HEK293 (cell line): ENCODE measurements at regions not wholly inside any gene's neighbourhood (a gene's known extent, or its start where the extent isn't known, plus 50 kb on each side); places are given as distances from the start of the nearest gene placed in this dataset.

Source experiments
- CTCF ChIP-seq: fragments of 450-650 bp; formaldehyde crosslinking; IDR thresholded peaks from 2 replicates; pipeline ENCODE4 v1.5.1; 2016; ENCODE audit warnings: missing biosample characterization, missing genetic modification characterization
- KLF16 ChIP-seq: fragments of 450-650 bp; formaldehyde crosslinking; IDR thresholded peaks from 2 replicates; pipeline ENCODE4 v1.5.1; 2017; ENCODE audit warnings: missing biosample characterization, missing genetic modification characterization
- ZNF140 ChIP-seq: fragments of 450-650 bp; formaldehyde crosslinking; IDR thresholded peaks from 2 replicates; pipeline ENCODE4 v1.5.1; 2016; ENCODE audit warnings: missing biosample characterization, missing genetic modification characterization
- ZNF707 ChIP-seq: fragments of 450-650 bp; formaldehyde crosslinking; IDR thresholded peaks from 2 replicates; pipeline ENCODE4 v1.5.1; 2016; ENCODE audit warnings: missing biosample characterization, missing genetic modification characterization
- ZNF791 ChIP-seq: fragments of 450-650 bp; formaldehyde crosslinking; IDR thresholded peaks from 2 replicates; pipeline ENCODE4 v1.5.1; 2016; ENCODE audit warnings: missing biosample characterization, missing genetic modification characterization

GRCh38 chr2:236360496-236360895 is 96.3 kb upstream of the ASB18 start:
- TF ChIP-seq CTCF (tag by site-specific recombination) (no peak), KLF16 (tag by site-specific recombination) (no peak), ZNF707 (tag by site-specific recombination) (no peak), ZNF791 (tag by site-specific recombination) (no peak), ZNF140 (tag by site-specific recombination) (no peak)
